Mesenchymal stem cell (in vitro differentiated cells and primary cell): ENCODE measurements at regions not wholly inside any gene's neighbourhood (a gene's known extent, or its start where the extent isn't known, plus 50 kb on each side); places are given as distances from the start of the nearest gene placed in this dataset.

ENCODE experiments used
- DNase-seq: peaks from one replicate; pipeline ENCODE4 v3.0.0-alpha.2; 2013
- H2AFZ ChIP-seq: one replicate; pipeline ENCODE4 v1.6.1; 2013; ENCODE audit warnings: low read depth, mild to moderate bottlenecking, control low read depth, inconsistent platforms, low read length, moderate library complexity
- H2AK5ac ChIP-seq: 2 replicates; pipeline ENCODE4 v1.6.1; 2013; ENCODE audit warnings: low read length, moderate library complexity, mild to moderate bottlenecking, inconsistent platforms; ENCODE audit not compliant: severe bottlenecking
- H2BK120ac ChIP-seq: one replicate; pipeline ENCODE4 v1.6.1; 2013; ENCODE audit warnings: low read depth, mild to moderate bottlenecking, inconsistent platforms, low read length, moderate library complexity
- H2BK12ac ChIP-seq, 2 experiments: one replicate each; pipeline ENCODE4 v1.6.1; 2013; ENCODE audit warnings: inconsistent platforms in 2 of 2, low read length in 2 of 2, mild to moderate bottlenecking in 2 of 2, moderate library complexity in 2 of 2, control low read depth in 1 of 2
- H2BK15ac ChIP-seq: one replicate; pipeline ENCODE4 v1.6.1; 2013; ENCODE audit warnings: mild to moderate bottlenecking, low read depth, inconsistent platforms; ENCODE audit not compliant: poor library complexity, severe bottlenecking
- H2BK5ac ChIP-seq: 2 replicates; pipeline ENCODE4 v1.6.1; 2013; ENCODE audit warnings: low read depth, mild to moderate bottlenecking, low read length, control low read depth, inconsistent platforms; ENCODE audit not compliant: poor library complexity, severe bottlenecking
- H3K14ac ChIP-seq, 2 experiments: one replicate each; pipeline ENCODE4 v1.6.1; 2013; ENCODE audit warnings: inconsistent platforms in 2 of 2, low read length in 2 of 2, control low read depth in 1 of 2, mild to moderate bottlenecking in 1 of 2, moderate library complexity in 1 of 2
- H3K18ac ChIP-seq, 2 experiments: one replicate each; pipeline ENCODE4 v1.6.1; 2013; ENCODE audit warnings: inconsistent platforms in 2 of 2, low read length in 2 of 2, control low read depth in 1 of 2, low read depth in 1 of 2, mild to moderate bottlenecking in 1 of 2
- H3K23ac ChIP-seq, 2 experiments: one replicate each; pipeline ENCODE4 v1.6.1; 2013; ENCODE audit warnings: inconsistent platforms in 2 of 2, low read length in 2 of 2, mild to moderate bottlenecking in 2 of 2, moderate library complexity in 2 of 2, control low read depth in 1 of 2
- H3K27ac ChIP-seq: 2 replicates; pipeline ENCODE4 v1.5.1; 2013; ENCODE audit warnings: mild to moderate bottlenecking, moderate library complexity, low read length, control low read depth, inconsistent platforms; ENCODE audit not compliant: poor library complexity, severe bottlenecking
- H3K27me3 ChIP-seq, 2 experiments: 2 replicates each; pipeline versions ENCODE4 v1.6.1 to v1.7.0; 2013; ENCODE audit warnings: low read length in 2 of 2, mild to moderate bottlenecking in 2 of 2, moderate library complexity in 2 of 2, control low read depth in 1 of 2, inconsistent platforms in 1 of 2; ENCODE audit not compliant: control insufficient read depth in 1 of 2, insufficient read depth in 1 of 2
- H3K36me3 ChIP-seq, 2 experiments: 2 replicates each; pipeline versions ENCODE4 v1.6.1 to v1.7.0; 2013; ENCODE audit warnings: low read length in 2 of 2, control low read depth in 1 of 2, inconsistent platforms in 1 of 2, low read depth in 1 of 2, mild to moderate bottlenecking in 1 of 2; ENCODE audit not compliant: insufficient read depth in 2 of 2, control insufficient read depth in 1 of 2
- H3K4ac ChIP-seq, 2 experiments: one replicate each; pipeline ENCODE4 v1.6.1; 2013; ENCODE audit warnings: inconsistent platforms in 2 of 2, low read length in 2 of 2, mild to moderate bottlenecking in 2 of 2, moderate library complexity in 2 of 2, control low read depth in 1 of 2, low read depth in 1 of 2
- H3K4me1 ChIP-seq: 2 replicates; pipeline ENCODE4 v1.6.1; 2013; ENCODE audit warnings: low read depth, low read length, control low read depth; ENCODE audit not compliant: control insufficient read depth, insufficient read depth
- H3K4me2 ChIP-seq: 2 replicates; pipeline ENCODE4 v1.6.1; 2013; ENCODE audit warnings: low read length, mild to moderate bottlenecking, inconsistent platforms; ENCODE audit not compliant: poor library complexity, severe bottlenecking
- H3K4me3 ChIP-seq, 2 experiments: 2 replicates each; pipeline versions ENCODE4 v1.5.1 to v1.7.0; 2013; ENCODE audit warnings: low read length in 2 of 2, mild to moderate bottlenecking in 2 of 2, control low read depth in 1 of 2, low read depth in 1 of 2; ENCODE audit not compliant: insufficient read depth in 1 of 2
- H3K79me1 ChIP-seq: replicated peaks from 2 replicates; pipeline ENCODE4 v1.6.1; 2013; ENCODE audit warnings: mild to moderate bottlenecking, control low read depth, low read length, inconsistent platforms; ENCODE audit not compliant: poor library complexity, severe bottlenecking
- H3K9ac ChIP-seq: 2 replicates; pipeline ENCODE4 v1.7.0; 2013; ENCODE audit warnings: mild to moderate bottlenecking, low read length, moderate library complexity
- H3K9me3 ChIP-seq: 2 replicates; pipeline ENCODE4 v1.7.0; 2013; ENCODE audit warnings: mild to moderate bottlenecking, low read length; ENCODE audit not compliant: control insufficient read depth
- H4K8ac ChIP-seq: one replicate; pipeline ENCODE4 v1.6.1; 2013; ENCODE audit warnings: inconsistent platforms, mild to moderate bottlenecking, low read length, moderate library complexity
- H4K91ac ChIP-seq: one replicate; pipeline ENCODE4 v1.6.1; 2013; ENCODE audit warnings: mild to moderate bottlenecking, low read length, inconsistent platforms
- WGBS: methylation state at CpG from one replicate; pipeline ENCODE4 v1.1.7; 2013; ENCODE audit warnings: mixed read lengths; 5-methylcytosine and 5-hydroxymethylcytosine counted together

- no peak overlapping the region for H3K27ac ChIP-seq
- no peak overlapping the region for H2BK120ac ChIP-seq
- H3K4ac ChIP-seq, result no peak overlapping the region
- no peak overlapping the region for H3K18ac ChIP-seq
- DNase-seq, result peak; percentile 7
- H2BK12ac ChIP-seq, result no peak overlapping the region
- no peak overlapping the region for H2AK5ac ChIP-seq
- no peaks in the 10 kb centered on the region for H3K9me3 ChIP-seq
- 86% methylated on average over 4 of the region's 4 CpGs for WGBS
- no peak overlapping the region for H4K8ac ChIP-seq
- no peak overlapping the region for H3K9ac ChIP-seq
- no peaks in the 10 kb centered on the region for H3K27me3 ChIP-seq
- H3K4me1 ChIP-seq, result no peaks in the 10 kb centered on the region
- no peak overlapping the region for H3K14ac ChIP-seq
- H3K23ac ChIP-seq, result no peak overlapping the region
- no peak overlapping the region for H3K4me3 ChIP-seq
- H4K91ac ChIP-seq, result no peak overlapping the region
- no peaks in the 10 kb centered on the region for H3K79me1 ChIP-seq
- H2AFZ ChIP-seq, result no peak overlapping the region
- no peak overlapping the region for H3K4me2 ChIP-seq
- no peak overlapping the region for H2BK5ac ChIP-seq
- H2BK15ac ChIP-seq, result no peak overlapping the region
- no peaks in the 10 kb centered on the region for H3K36me3 ChIP-seq
Observed at GRCh38 chr7:124996778-124997177, 67.2 kb upstream of the POT1 start.

- Histone ChIP-seq H3K9ac (peak overlapping the region; percentile 34), H3K27me3 (no peaks in the 10 kb centered on the region), H3K4me2 (no peak overlapping the region), H3K14ac (no peak overlapping the region), H2BK5ac (no peak overlapping the region), H2BK12ac (no peak overlapping the region), H4K91ac (no peak overlapping the region), H2BK15ac (no peak overlapping the region), H3K4ac (no peak overlapping the region), H2AK5ac (no peak overlapping the region), H3K18ac (peak overlapping the region in 1 of 2 experiments; percentile 62), H3K4me3 (peak overlapping the region in 1 of 2 experiments; percentile 30), H4K8ac (no peak overlapping the region), H3K36me3 (no peaks in the 10 kb centered on the region), H2AFZ (no peak overlapping the region), H3K23ac (no peak overlapping the region), H3K79me1 (no peaks in the 10 kb centered on the region), H3K4me1 (no peaks in the 10 kb centered on the region), H3K9me3 (no peaks in the 10 kb centered on the region), H2BK120ac (peak overlapping the region; percentile 61), H3K27ac (peak overlapping the region; percentile 10)
- 27% methylated on average over 3 of the region's 4 CpGs for WGBS
- peak; percentile 90 for DNase-seq
Observed at GRCh38 chr7:124992851-124993562, 63.4 kb upstream of the POT1 start.

- Histone ChIP-seq H3K9ac (no peak overlapping the region), H2BK5ac (no peak overlapping the region), H3K23ac (no peak overlapping the region), H3K27me3 (no peaks in the 10 kb centered on the region), H4K91ac (no peak overlapping the region), H3K4me3 (no peak overlapping the region), H2BK120ac (no peak overlapping the region), H3K14ac (no peak overlapping the region), H4K8ac (no peak overlapping the region), H3K4me1 (no peaks in the 10 kb centered on the region), H2BK12ac (no peak overlapping the region), H3K27ac (no peak overlapping the region), H3K4ac (no peak overlapping the region), H3K18ac (no peak overlapping the region), H3K9me3 (no peaks in the 10 kb centered on the region), H3K36me3 (no peaks in the 10 kb centered on the region), H3K4me2 (no peak overlapping the region), H2AK5ac (no peak overlapping the region), H2BK15ac (no peak overlapping the region), H2AFZ (no peak overlapping the region), H3K79me1 (no peaks in the 10 kb centered on the region)
- DNase-seq, result peak; percentile 34
- 67% methylated on average over 1 of the region's 1 CpG for WGBS
Observed at GRCh38 chr7:124989911-124990310, 60.3 kb upstream of the POT1 start.
